MM.1S (cell line): ENCODE measurements at regions not wholly inside any gene's neighbourhood (a gene's known extent, or its start where the extent isn't known, plus 50 kb on each side); places are given as distances from the start of the nearest gene placed in this dataset.

Experiments
- CTCF ChIP-seq: fragments of 300-600 bp; sonication (generic); IDR thresholded peaks from 2 replicates; pipeline ENCODE4 v1.5.1; 2016; ENCODE audit warnings: antibody characterized with exemption, low read length, mixed read lengths
- EZH2 ChIP-seq: fragments of 300-600 bp; sonication (generic); optimal IDR thresholded peaks from 2 replicates; pipeline ENCODE3; 2017; ENCODE audit warnings: low read depth, mild to moderate bottlenecking, antibody characterized with exemption, low read length, mixed read lengths

- TF ChIP-seq CTCF (no peak), EZH2 (no peak)
Measured at GRCh38 chr4:86441175-86441936, 81.5 kb upstream of the MAPK10 start.
